ENCODE measurements at regions not wholly inside any gene's neighbourhood (a gene's known extent, or its start where the extent isn't known, plus 50 kb on each side); places are given as distances from the start of the nearest gene placed in this dataset.

DNA sequence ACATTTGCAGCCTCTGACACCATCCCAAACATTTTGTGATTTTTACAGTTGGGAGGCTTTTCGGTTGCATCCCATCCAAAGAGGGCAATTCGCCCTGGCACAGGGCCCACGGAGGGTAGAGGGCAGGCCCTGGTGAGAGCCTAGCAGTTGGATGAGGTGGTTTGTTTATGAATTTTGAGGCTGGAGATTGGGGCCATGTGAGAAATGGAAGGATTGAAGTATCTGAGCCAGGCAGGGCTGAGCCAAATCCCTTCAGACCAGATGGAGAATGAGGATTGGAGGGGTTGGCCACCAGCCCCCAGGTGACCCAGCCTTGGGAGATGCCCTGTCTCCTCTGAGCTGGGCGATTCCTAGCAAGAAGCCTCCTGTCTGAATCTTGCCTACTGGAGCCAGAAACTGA lies 52.6 kb upstream of the CCDC167 start:
- Histone ChIP-seq H3K27me3 (no peaks in the 10 kb centered on the region), H3K9me3 (no peaks in the 10 kb centered on the region), H3K4me3 (no peak overlapping the region), H3K4me1 (peaks cover 0 to 6% (median 4%) of the 10 kb centered on the region in 4 donors), H3K36me3 (no peaks in the 10 kb centered on the region), H3K27ac (no peak overlapping the region)
- WGBS, 2 donors = 57 to 64% methylated on average over 4 of the region's 4 CpGs
- ATAC-seq (ENCODE audit: low FRiP score in 2 of 2) = no peak
- TF ChIP-seq EP300 (IDR thresholded peaks at IDR 0.05) (no peak), POLR2A (IDR thresholded peaks at IDR 0.05) (no peak), POLR2AphosphoS5 (IDR thresholded peaks at IDR 0.05) (no peak)
- TF ChIP-seq, protein P1, sequence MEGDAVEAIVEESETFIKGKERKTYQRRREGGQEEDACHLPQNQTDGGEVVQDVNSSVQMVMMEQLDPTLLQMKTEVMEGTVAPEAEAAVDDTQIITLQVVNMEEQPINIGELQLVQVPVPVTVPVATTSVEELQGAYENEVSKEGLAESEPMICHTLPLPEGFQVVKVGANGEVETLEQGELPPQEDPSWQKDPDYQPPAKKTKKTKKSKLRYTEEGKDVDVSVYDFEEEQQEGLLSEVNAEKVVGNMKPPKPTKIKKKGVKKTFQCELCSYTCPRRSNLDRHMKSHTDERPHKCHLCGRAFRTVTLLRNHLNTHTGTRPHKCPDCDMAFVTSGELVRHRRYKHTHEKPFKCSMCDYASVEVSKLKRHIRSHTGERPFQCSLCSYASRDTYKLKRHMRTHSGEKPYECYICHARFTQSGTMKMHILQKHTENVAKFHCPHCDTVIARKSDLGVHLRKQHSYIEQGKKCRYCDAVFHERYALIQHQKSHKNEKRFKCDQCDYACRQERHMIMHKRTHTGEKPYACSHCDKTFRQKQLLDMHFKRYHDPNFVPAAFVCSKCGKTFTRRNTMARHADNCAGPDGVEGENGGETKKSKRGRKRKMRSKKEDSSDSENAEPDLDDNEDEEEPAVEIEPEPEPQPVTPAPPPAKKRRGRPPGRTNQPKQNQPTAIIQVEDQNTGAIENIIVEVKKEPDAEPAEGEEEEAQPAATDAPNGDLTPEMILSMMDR (IDR thresholded peaks at IDR 0.05) = no peak
- DNase-seq = no peak

DNA sequence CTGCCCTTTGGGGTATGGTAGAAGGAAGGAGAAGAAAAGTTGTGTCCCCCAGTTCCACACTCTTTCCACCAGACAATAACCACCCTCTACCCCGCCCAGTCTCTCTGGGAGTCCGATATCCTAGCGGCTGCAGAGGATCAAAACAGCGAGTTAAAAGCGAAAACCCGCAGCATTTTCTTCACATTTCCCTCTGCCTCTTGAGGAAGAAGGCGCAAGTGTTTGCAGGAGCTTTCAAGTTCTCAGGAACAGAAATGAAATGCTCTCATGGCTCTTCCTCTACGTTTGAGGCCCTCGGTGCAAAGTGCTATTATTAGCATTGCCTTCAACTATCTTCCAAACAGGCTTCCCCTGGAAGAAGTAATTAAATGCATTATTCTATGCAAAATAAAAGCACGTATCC lies 52.2 kb upstream of the CCDC167 start:
- no peak for DNase-seq
- Histone ChIP-seq H3K27ac (no peak overlapping the region), H3K4me3 (no peak overlapping the region), H3K36me3 (no peaks in the 10 kb centered on the region), H3K27me3 (no peaks in the 10 kb centered on the region), H3K4me1 (peaks cover 0 to 6% (median 4%) of the 10 kb centered on the region in 4 donors), H3K9me3 (no peaks in the 10 kb centered on the region)
- WGBS, 2 donors = 31 to 38% methylated on average over 10 of the region's 10 CpGs
- TF ChIP-seq EP300 (IDR thresholded peaks at IDR 0.05) (no peak), POLR2AphosphoS5 (IDR thresholded peaks at IDR 0.05) (no peak), POLR2A (IDR thresholded peaks at IDR 0.05) (no peak)
- TF ChIP-seq, protein P1 (IDR thresholded peaks at IDR 0.05) = no peak
- ATAC-seq (ENCODE audit: low FRiP score in 2 of 2) = no peak

DNA sequence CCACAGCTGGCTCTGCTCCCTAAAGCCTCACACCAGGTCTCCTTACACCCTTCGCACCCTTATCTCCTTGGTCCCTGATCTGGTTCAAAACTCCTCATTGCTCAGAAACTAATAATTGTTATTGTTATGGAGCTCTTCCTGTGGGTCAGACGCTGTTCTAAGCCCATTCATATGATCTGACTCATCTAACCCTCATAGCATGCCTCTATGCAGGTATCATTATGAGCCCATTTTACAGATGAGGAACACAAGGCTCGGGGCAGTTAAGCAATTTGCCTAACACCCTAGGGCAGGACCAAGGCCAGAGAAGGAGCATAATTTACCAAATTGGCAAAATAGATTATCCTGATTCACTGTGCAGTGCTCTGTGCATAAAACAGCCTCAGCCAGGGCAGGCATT lies 51.8 kb upstream of the CCDC167 start:
- H3K36me3 ChIP-seq = no peaks in the 10 kb centered on the region
- no peak overlapping the region for H3K27ac ChIP-seq
- TF ChIP-seq, protein P1 (IDR thresholded peaks at IDR 0.05) = no peak
- TF ChIP-seq EP300 (IDR thresholded peaks at IDR 0.05) = no peak
- TF ChIP-seq POLR2AphosphoS5 (IDR thresholded peaks at IDR 0.05) = no peak
- no peak for TF ChIP-seq POLR2A (IDR thresholded peaks at IDR 0.05)
- 75 to 82% methylated on average over 3 of the region's 3 CpGs for WGBS, 2 donors
- H3K27me3 ChIP-seq = no peaks in the 10 kb centered on the region
- DNase-seq (no peak), ATAC-seq (ENCODE audit: low FRiP score in 2 of 2) (no peak)
- H3K4me1 ChIP-seq = peaks cover 0 to 6% (median 4%) of the 10 kb centered on the region in 4 donors
- H3K9me3 ChIP-seq = no peaks in the 10 kb centered on the region
- no peak overlapping the region for H3K4me3 ChIP-seq

DNA sequence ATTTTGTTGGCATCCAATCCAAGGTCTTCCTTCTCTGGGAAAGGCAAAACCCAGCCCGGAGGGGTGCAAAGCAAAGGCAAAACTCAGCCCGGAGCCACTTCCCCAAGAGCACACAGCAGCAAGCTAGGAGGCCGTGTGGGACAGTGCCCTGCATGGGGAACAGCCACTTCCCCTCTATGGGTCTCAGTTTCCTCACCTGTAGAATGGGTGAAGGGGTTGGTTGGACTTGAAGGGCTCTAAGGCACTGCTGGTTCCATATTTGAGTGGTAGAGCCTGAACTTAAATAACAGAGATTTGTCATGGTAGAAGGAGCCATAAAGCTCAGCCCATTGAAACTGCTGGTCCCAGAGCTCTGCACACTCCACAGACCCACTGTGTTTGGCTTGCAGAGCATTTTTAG lies 51.3 kb upstream of the CCDC167 start:
- 61 to 79% methylated on average over 3 of the region's 3 CpGs for WGBS, 2 donors
- peaks cover 0 to 6% (median 4%) of the 10 kb centered on the region in 4 donors for H3K4me1 ChIP-seq
- TF ChIP-seq, protein P1 (IDR thresholded peaks at IDR 0.05) = no peak
- TF ChIP-seq POLR2A (IDR thresholded peaks at IDR 0.05) = no peak
- no peak for TF ChIP-seq POLR2AphosphoS5 (IDR thresholded peaks at IDR 0.05)
- TF ChIP-seq EP300 (IDR thresholded peaks at IDR 0.05) = no peak
- no peaks in the 10 kb centered on the region for H3K36me3 ChIP-seq
- DNase-seq = no peak
- no peak for ATAC-seq (ENCODE audit: low FRiP score in 2 of 2)
- no peaks in the 10 kb centered on the region for H3K9me3 ChIP-seq
- H3K4me3 ChIP-seq = no peak overlapping the region
- no peaks in the 10 kb centered on the region for H3K27me3 ChIP-seq
- no peak overlapping the region for H3K27ac ChIP-seq

DNA sequence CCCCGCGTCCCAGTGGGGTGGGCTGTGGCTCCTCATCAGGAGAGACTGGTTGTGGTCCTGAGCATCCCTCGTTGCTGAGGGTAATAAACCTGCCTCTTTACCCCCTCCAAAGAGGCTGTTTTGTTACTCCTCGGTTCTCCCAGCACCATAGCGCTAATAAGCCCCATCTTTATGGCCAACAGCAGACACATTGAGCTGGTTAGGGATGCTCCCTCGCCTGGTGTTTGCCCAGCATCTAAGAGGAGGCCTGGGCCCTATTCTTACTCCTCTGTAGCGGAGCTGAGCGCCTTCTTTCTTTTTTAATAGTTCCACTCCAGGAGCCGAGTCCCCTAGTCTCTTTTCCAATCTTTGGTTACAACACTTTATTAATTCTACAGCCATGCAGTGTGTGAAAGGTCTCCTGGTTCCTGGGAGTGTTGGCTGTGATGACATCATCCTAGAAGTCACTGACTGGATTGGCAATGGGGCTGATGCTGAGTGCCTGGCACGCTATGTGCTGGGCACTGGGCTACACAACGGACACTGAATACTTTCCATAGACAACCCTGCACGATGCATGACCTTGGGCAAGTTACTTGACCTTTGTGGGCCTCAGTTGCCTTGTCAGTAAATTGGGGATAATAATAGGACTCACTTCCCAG lies 50.6 kb upstream of the CCDC167 start:
- TF ChIP-seq POLR2AphosphoS5 (IDR thresholded peaks at IDR 0.05) = no peak
- no peak for TF ChIP-seq EP300 (IDR thresholded peaks at IDR 0.05)
- no peak for TF ChIP-seq POLR2A (IDR thresholded peaks at IDR 0.05)
- TF ChIP-seq, protein P1 (IDR thresholded peaks at IDR 0.05) = no peak
- no peaks in the 10 kb centered on the region for H3K27me3 ChIP-seq
- H3K4me3 ChIP-seq = no peak overlapping the region
- no peak for ATAC-seq (ENCODE audit: low FRiP score in 2 of 2)
- H3K9me3 ChIP-seq = no peaks in the 10 kb centered on the region
- 85 to 88% methylated on average over 12 of the region's 12 CpGs for WGBS, 2 donors
- DNase-seq = no peak
- H3K36me3 ChIP-seq = no peaks in the 10 kb centered on the region
- peaks cover 0 to 6% (median 4%) of the 10 kb centered on the region in 4 donors for H3K4me1 ChIP-seq
- no peak overlapping the region for H3K27ac ChIP-seq
